ENCODE measurements at regions not wholly inside any gene's neighbourhood (a gene's known extent, or its start where the extent isn't known, plus 50 kb on each side); places are given as distances from the start of the nearest gene placed in this dataset.
A peak's percentile ranks its signal among the peaks of the same experiment; 100 is the strongest.
"Not testable (repeated sequence)": the region's sequence is repeated elsewhere in the genome, so short reads cannot be mapped to it uniquely, and the experiment has no call there.

DNA sequence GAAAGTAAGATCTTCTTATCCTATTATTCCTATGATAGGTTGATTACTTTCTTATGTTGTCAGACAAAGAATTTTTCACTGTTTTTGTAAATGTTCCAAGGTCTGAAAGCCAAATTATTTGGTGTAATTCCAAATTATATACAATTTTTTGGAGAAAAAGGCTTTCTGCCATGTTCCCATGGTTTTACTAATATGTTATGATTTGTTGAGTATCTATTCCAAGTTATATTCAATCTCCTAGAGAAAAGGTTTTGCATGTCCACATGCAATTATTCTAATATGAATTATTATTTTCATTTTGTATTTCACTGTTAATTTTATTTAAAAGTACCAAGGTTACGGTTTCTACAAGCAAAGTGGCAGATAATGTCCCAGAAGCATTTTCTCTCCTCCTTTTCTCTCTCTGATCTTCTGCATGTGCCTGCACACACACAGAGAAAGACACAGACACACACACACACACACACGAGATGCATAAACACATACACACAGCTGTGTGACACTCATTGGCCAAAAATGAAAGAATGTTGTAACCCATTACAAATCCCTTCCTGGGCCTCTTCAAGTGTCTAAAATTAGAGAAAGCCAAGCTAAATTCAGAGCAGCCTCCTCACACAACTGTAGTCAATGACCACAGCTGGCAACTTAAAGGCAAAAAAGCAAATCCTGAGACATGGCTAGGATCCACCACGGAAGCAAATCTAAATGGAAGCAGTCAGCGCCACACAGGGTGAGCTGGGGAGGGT lies 621.0 kb downstream of the EFNB2 start:
- no peak for DNase-seq

DNA sequence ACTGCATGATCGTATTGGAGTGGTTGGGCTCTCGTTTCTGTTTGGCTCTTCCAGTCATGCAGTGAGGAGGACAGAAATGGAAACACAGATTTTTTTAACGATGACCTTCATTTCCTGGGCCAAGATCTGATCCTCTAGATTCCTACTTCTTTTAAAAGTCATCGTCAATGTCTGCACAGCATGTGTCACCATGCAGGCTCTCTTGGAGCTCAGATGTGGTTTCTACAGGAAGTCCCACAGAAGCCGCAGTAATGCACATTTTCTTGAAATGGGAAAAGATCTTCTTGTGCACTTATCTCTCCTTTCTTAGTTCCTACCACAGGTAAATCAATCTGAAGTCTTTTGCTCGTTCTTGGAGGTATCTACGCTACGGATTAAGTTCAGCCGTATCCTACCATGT lies 626.9 kb downstream of the EFNB2 start:
- no peak for DNase-seq

DNA sequence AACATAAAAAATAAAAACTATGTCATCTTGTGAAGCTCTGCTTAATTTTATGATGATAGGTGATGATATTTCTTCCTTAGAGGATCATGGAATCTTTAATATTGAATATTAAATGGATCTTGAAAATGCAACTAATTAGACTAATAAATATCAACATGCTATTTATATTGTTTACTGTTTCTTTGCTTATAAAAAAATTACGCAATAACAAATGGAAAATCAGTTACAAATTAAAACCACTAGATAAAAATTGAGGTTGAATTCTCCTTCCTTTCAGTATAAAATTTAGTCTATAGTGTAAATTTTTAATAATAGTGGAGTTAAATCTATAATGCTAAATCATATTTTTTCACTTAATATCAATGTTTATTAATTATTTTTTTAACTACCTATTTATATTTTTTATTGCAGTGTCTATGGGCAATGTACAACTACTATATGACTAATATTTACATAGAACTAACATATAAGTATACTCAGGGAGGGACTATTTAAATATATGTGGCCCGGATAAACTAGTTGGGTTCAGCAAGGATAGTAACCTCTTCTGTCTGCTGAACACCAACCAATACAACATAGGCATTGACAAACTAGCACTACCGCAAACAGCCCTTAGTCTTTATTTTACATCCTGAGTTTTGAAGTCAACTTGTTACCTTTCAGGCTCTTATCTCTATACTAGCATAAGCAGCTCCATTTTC lies 628.0 kb downstream of the EFNB2 start:
- DNase-seq = no peak

DNA sequence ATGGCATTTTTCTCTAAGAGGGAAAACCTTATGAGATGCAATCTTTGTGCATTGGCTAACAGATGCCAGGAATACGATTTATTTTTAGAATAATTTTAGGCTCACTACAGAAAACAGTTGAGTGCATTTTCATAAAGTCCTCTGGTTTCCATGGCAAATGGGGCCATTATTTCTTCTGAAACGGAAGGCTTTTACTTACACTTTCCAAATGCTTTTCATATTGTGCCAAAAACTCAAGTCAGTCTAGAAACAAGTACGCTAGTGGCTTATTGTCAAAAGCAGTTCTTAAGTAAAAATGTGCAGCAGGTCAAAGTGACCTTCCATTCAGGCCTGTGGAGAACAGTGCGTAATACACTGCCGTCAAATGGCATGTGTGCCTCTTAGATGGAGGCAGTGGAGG lies 628.7 kb downstream of the EFNB2 start:
- no peak for DNase-seq

DNA sequence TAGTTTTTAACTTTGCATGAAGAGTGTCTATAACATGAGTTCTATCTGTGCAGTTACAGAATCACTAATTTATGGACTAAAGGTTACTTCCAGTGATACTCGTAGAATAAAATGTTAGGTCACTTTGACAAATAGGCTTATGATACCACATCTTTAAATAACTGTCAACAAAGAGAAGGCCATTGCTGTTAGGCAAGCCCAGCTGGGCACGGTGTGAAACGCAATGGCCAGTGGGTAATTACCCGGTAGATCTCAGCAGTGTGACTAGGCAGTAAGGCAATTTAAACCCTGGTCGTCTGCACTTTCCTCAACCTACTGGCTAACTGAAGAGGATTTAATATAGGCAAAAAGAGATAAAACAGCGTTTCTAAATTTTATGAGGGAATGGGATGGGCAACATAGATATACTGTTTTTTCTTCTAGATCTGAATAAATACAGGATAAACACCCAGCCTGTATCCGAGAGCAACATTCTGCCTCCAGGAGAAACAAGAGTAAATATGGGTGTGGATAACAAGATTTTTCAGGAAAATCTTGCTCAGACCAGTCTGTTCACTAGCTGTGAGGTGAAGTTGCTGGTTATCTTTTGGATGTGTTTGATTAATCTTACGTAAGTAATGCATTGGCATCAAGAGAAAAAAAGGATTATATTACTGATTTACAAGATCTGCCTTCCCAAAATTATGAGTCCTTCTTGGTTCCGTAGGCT lies 631.3 kb downstream of the EFNB2 start:
- DNase-seq = no peak

DNA sequence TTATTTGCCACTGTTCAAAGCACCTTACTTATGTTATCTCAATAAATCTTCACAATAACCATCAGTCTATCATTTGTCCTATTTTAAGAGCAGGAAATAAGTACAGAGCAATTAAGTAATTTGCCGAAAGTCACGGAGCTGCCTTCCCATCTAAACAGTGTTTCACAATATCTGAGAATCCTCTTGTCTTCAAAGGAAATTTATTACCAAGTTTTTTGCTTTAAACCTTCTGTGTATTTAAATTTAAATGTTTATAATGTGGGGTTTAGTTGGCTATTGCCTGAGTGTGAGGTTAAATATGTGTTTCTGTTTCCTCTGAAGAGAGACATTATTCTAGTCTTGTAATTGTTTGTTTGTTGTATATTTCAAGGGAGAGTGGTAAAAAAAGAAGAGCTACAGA lies 633.1 kb downstream of the EFNB2 start:
- DNase-seq = no peak

DNA sequence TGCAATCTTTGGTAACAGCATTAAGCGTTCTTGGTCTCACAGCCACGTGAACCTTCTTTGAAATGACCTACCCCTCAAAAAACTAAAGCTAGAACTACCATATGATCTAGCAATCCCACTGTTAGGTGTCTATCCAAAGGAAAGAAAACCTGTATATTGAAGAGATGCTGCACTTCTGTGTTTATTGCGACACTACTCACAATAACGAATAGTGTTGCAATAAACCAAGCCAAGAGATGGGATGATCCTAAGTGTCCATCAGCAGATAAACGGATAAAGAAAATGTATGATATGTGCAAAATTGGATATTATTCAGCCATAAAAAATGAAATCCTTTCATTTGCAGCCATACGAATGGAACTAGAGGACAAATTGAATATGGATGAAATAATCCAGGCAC lies 637.9 kb downstream of the EFNB2 start:
- DNase-seq = no peak

DNA sequence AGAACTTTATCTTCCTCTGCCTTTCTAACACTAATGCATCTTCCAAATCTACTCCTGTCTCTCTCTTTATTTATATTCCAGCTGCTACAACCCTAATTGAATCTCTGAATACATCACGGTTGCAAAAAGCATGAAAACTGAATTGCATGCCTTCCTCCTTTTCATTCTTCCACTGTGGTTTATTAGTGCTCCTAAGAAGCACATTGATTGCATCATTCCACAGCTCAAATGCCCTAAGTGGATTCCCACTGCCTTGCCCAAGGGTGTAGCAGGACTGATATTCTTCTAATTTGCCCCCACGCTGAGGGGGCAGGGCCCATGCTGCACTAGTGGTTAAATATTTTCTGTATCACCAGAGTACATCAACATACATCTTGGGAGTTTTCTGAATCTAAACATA lies 640.8 kb downstream of the EFNB2 start:
- no peak for DNase-seq

DNA sequence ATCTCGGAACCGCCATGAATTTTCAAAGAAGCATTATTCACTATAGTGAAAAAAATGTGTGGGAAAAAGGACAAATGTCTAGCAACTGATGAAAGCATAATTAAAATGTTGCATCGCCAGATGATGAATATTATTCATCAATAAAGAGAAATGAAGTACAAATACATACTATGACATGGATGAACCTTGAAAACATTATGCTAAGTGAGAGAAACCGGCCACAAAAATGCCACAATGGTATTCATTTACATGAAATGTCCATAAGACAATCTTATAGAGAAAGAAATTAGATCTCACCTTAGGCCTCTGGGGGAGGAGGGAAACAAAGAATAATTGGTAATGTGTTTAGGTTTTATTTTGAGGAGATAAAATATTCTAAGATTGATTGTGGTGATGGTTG lies 645.0 kb downstream of the EFNB2 start:
- no peak for DNase-seq

DNA sequence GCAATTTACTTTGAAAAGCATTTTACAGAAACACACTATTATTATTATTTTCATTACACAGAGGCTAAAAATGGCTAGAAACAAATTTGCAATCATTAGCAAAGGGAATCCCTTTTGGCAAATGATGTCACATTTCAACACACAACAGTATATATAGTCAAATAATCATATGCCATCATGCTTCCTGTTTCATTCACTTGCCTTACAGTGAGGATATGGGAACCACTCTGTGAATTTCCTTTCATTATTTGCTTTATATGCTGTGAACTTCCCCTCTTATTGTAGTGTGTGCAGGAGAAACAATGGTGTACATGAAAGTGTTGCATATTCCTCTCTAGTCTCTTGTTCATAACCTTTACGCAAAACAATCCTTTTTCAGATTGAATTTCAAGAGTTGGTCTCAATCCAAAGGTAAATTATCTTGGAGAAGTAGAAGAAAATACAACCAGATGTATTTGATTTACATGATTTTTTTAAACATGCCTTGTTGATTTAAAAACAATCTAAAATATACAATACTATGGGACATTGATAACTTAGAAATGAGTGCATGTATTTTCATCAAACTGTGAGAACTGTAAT lies 657.3 kb downstream of the EFNB2 start:
- no peak for DNase-seq

DNA sequence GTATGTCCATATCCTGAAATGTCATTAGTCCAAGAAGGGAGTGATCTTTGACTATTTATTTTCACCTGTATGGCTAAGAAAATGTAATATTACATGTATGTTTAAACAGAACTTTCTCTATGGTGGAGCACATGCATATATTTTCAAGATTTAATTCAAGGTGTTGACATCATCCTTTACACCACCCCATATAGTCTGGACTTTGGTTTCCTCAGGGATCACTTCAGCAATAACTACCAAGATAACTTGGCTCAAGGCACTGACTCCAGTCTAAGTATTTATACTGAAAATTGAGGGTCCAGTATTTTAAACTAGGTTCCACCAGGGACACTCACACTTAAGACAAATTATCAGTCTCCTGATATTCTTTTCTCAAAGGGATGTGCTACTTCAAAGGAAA lies 660.6 kb downstream of the EFNB2 start:
- no peak for DNase-seq

DNA sequence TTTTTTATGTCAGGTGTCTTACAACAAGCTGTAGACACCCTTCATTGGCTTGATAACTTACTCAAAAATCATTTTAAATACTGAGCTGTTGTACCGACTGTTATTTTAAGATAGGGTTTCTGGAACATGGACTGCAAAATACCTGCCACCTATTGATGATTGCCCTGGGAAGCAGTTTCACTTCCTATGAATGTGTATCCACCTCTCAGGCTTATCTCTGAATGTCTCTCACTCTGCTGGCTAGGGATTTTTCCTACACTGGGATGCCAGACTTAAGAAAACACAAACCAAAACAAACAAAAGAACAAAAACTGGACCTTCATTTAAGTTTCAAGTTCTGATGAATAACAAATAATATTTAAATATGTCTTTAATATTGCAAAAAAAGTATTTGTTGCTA lies 663.7 kb downstream of the EFNB2 start:
- no peak for DNase-seq

DNA sequence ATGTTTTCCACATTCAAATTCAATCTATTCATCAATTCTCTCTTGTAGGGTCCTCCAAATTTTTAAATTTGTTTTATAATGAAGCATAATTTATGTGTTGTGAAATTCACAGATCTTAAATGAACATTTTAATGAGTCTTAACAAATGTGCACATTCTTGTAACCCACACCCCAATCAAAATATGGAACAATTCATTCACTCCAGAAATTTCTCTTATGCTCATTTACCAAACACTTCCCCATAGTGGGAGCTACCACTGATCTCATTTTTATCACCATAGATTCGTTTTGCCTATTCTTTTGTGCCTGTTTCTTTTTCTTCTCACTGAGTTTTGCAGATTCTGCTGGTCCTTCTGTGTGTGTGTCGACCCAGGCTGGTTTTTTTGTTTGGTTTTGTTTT lies 664.1 kb downstream of the EFNB2 start:
- no peak for DNase-seq

DNA sequence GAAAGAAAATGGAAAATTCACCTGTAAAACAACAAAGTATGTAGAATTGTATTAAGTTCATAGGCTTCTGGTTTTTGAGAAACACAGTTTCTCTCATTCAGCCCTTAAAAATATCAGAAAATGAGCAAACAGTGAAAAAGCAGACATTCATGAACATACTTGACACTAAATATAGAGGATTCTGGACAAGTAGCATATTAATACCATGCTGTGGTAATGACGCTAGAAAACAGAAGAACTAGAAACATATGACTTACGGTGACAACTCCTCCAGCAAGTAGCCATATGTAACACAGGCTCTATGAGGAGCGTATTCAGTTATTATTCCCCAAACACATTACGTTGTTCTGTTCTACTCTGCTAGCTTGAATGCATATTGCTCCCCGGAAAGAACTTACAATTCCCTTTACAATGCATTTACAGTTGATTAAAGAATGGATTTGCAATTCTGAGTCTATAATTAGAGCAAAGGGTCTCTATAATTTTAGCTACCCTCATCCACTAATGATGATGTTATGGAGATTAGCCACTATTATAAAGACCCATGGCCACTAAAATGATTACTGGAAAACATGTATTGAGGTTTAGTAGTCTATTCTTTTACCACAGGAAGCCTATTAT lies 672.1 kb downstream of the EFNB2 start:
- DNase-seq = peak; percentile 4

DNA sequence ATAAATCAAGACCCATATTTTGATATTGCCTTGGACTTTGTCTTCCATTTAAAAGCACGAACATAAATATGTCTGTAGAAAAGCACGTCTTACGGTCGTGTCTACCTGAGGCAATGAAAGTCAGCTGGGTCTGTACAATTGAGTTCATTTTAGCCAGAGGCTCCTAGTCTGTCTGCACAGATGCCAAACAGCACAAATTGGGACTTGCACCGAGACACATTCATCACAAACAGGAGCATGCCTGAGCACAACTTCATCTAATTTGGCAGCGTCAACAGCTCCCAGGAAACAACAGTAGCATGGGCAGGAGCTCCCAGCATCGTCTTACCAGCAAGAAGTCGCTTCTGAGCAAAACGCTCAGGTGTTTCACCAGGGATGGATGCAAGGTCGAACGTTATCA lies 687.0 kb downstream of the EFNB2 start:
- peak; percentile 7 for DNase-seq

DNA sequence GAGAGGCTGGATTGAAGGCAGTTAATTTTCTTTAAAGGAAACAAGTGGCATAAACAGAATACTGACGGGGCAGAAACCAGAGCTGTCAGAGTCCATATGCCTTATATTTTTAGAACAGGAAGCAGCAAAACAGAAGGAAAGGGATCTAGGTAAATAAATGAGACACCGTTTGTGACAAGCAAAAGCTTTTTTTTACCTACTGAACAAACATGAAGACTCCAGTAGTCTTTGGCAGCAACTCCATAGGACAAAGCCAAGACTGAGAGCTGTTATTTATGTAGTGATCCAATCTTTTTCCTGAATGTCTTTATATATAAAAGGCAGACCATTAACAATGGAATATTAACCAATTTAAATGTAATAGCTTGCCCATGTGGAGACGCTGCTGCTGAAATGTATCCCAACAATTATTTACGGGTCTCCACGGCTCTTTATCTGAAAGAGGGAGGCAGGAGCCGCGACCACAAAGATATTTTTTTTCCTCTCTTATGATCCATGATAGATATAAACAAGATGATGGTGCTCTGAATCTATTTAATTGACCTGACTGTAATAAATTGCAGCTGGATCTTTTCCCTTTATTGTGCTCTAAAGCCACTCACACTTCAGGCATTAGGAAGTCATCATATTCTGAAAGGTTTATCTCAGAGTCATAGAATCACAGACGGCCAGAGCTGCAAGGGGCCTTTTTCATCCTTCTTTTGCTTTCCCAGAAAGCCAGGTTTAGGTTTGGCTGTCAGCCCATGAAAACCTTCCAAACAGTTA lies 687.8 kb downstream of the EFNB2 start:
- DNase-seq = peak; percentile 30

DNA sequence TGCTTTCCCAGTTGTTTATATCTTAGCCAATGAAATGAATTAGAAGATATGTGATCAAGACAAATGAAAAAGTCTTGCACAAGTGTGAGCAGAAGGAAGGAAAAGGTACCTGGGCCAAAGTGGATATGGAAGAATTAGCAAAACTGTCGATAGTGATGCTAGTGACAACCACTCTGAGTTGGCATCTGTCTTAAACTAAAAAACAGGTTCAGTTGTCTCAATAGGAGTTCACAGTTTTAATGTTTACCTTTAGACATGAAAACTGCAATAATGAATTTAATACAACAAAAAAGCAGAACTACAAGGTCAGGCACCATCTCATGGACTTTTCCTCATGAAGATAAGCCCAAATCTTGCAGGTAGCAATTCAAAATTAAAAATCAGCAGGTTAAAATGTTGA lies 688.5 kb downstream of the EFNB2 start:
- DNase-seq = no peak

DNA sequence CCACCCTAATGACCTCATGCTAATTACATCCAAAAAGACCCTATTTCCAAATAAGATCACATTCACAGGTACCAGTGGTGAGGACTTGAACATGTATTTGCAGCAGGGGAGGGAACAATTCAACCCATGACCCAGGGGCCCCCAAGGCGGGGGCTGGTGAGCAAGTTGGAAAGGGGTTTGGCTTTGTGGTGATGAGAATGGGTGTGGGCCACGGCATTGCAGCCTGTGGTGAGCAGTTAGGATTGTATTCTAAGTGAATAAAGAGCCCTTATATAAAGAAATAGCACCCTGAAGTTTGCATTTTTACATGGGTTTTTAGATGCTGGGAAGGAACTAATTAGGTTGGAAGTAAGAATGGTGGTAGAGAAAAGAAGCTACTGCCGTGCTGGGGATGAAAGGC lies 694.2 kb downstream of the EFNB2 start:
- DNase-seq = no peak

DNA sequence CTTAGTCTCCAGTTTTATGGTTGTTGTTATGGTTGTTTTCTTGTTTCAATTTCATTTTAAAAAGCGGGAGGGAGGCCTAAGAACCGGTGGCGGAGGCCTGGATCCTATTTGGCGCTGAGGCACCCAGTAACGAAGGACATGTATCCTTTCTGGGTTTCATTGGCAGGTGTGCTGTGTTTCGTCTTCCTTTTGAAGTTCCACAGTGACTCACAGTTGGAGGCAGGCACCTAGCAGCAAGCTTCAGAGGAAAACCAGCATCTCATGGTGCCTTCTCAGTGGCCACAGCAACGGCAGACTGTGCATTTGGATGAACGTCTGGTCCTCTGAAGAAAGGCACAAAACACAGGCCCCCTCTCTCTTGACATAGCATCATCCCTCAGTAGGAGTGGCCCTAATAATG lies 697.2 kb downstream of the EFNB2 start:
- DNase-seq = no peak

DNA sequence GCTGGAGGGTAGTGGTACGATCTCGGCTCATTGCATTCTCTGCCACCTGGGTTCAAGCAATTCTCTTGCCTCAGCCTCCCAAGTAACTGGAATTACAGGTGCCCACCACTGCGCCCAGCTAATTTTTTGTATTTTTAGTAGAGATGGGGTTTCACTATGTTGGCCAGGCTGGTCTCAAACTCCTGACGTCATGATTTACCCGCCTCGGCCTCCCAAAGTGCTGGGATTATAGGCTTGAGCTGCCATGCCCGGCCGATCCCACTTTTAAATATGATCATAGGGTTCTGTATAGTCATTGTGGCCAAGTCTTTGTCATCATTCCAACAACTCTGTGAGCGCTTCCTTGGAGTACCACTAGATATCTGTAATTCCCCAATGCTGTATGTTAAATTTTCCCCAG lies 698.2 kb downstream of the EFNB2 start:
- not testable (repeated sequence) for DNase-seq

DNA sequence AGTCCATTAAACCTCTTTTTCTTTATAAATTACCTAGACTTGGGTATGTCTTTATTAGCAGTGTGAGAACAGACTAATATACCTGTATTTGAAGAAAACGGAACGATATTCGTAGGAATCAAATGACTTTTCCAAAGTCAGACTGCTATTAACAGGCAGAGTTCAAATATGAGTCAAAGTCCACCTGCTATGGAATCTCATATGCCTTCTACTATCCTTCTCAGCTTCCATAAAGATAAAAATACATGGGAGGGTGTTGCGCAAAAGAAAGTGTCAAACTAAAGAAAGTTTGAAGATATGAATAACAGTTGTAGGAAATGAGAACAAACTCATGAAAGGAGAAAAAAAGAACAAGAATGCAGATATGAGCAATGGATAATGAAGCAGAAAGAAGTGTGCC lies 704.6 kb downstream of the EFNB2 start:
- no peak for DNase-seq

DNA sequence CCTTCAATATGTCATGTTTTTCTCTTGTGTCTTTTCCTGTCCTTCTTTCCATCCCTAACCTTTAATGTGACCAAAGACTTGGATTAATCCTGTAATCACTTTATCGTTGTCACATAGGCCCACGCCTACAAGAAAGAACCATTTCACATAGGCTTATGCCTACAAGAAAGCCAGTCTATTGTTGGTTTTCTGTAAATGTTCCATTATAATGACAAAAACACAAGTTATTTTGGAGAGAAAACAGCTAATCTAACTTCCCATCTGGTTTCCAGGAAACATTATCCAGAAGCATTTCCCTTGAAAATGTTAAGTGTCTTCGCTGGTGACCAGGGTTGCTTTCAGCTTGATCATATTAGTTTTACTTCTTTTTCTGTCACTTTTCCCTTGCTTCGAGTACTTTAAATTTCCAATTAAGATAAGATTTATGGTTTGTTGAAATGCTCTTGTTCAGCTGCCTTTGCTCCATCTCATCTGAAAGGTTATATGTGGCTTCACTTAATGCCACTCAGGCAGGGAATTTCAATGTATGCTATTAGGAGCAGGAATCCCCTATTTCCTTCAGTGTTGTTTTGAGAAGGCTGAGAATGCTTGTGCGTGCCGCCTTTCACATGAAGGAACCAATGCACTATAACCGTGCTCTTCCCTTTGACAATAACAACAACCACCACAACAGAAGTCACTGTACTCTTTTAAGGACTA lies 708.2 kb downstream of the EFNB2 start:
- DNase-seq = no peak
